HCT116 (cell line): ENCODE measurements at regions not wholly inside any gene's neighbourhood (a gene's known extent, or its start where the extent isn't known, plus 50 kb on each side); places are given as distances from the start of the nearest gene placed in this dataset.

ENCODE experiments used
- ATAC-seq: fragments of 200-7000 bp; cut with Tn5 transposase; 2 replicates; pipeline ENCODE4 v1.9.1; 2020; ENCODE audit warnings: mild to moderate bottlenecking, moderate library complexity
- BruUV-seq: library from RNA; stranded (reverse); fragments of 400-500 nt; replicated peaks from 2 replicates; lab custom pipeline; 2021; lab: Mats Ljungman, UMichigan
- CTCF ChIA-PET: fragments of 300-600 bp; sonication (Branson Sonifier 250); formaldehyde crosslinking; loops from one replicate; lab custom pipeline; 2021; ENCODE audit warnings: antibody characterized with exemption; lab: Charles Lee
- POLR2A ChIA-PET: fragments of 300-600, 350-600 bp; sonication (Branson Sonifier 250); formaldehyde crosslinking; loops from one replicate; lab custom pipeline; 2021; ENCODE audit warnings: antibody characterized with exemption; lab: Charles Lee
- RAD21 ChIA-PET, 2 experiments: fragments of 300-600 bp; sonication (Branson Sonifier 250); formaldehyde crosslinking; loops; one replicate each; lab custom pipeline; 2023; ENCODE audit warnings: low total read pairs in 2 of 2; ENCODE audit not compliant: uncharacterized antibody in 2 of 2, unreplicated experiment in 2 of 2, low non-redundant PET in 1 of 2; lab: Charles Lee
- DNase-seq: peaks from one replicate; pipeline ENCODE4 v3.0.0-alpha.2; 2010; ENCODE audit warnings: low read depth, low spot score
- H2AFZ ChIP-seq: fragments of 200-600 bp; shearing (Covaris generic), sonication (generic); 2 replicates; pipeline ENCODE4 v1.6.1; 2017; ENCODE audit warnings: low read depth, mixed run types, mixed read lengths, antibody characterized with exemption, low read length; ENCODE audit not compliant: poor library complexity, severe bottlenecking
- H3K27ac ChIP-seq: 2 replicates; pipeline ENCODE4 v1.5.1; 2012; ENCODE audit warnings: low read depth, low read length
- H3K27me3 ChIP-seq: fragments of 200-600 bp; sonication (generic); 2 replicates; pipeline ENCODE4 v1.6.1; 2016; ENCODE audit warnings: mixed run types, low read length, mixed read lengths; ENCODE audit not compliant: insufficient read depth
- H3K36me3 ChIP-seq, 2 experiments: fragments of 200-500 bp in 1 of 2; fragments of 200-600 bp in 1 of 2; sonication (Bioruptor generic) in 1 of 2; sonication (generic) in 1 of 2; 2 replicates each; pipeline versions ENCODE4 v1.5.1 to v1.6.1; 2014 to 2016; ENCODE audit warnings: low read length in 2 of 2, inconsistent platforms in 1 of 2, mixed read lengths in 1 of 2, mixed run types in 1 of 2; ENCODE audit not compliant: insufficient read depth in 2 of 2, control insufficient read depth in 1 of 2
- H3K4me1 ChIP-seq, 2 experiments: fragments of 200-600 bp in 1 of 2; sonication (generic) in 1 of 2; 2 replicates each; pipeline versions ENCODE4 v1.5.1 to v1.6.1; 2012 to 2017; ENCODE audit warnings: low read length in 2 of 2, inconsistent platforms in 1 of 2, mild to moderate bottlenecking in 1 of 2, mixed read lengths in 1 of 2, mixed run types in 1 of 2, moderate library complexity in 1 of 2; ENCODE audit not compliant: insufficient read depth in 2 of 2, control insufficient read depth in 1 of 2
- H3K4me2 ChIP-seq: fragments of 200-600 bp; sonication (generic); 2 replicates; pipeline ENCODE4 v1.6.1; 2017; ENCODE audit warnings: mixed run types, low read length, mixed read lengths
- H3K4me3 ChIP-seq, 2 experiments: fragments of 200-600 bp in 1 of 2; sonication (generic) in 1 of 2; replicated peaks in 1 of 2; 2 replicates each; pipeline ENCODE4 v1.5.1; 2011 to 2016; ENCODE audit warnings: low read length in 2 of 2, control low read depth in 1 of 2, low read depth in 1 of 2, mild to moderate bottlenecking in 1 of 2, mixed read lengths in 1 of 2, mixed run types in 1 of 2
- H3K79me2 ChIP-seq: fragments of 200-600 bp; sonication (generic); 2 replicates; pipeline ENCODE4 v1.6.1; 2017; ENCODE audit warnings: mild to moderate bottlenecking, mixed run types, low read length, moderate library complexity, mixed read lengths; ENCODE audit not compliant: insufficient read depth
- H3K9ac ChIP-seq: fragments of 200-600 bp; sonication (generic); 2 replicates; pipeline ENCODE4 v1.6.1; 2016; ENCODE audit warnings: low read length, mixed read lengths
- H3K9me2 ChIP-seq: fragments of 200-600 bp; sonication (generic), shearing (Covaris generic); 2 replicates; pipeline ENCODE4 v1.6.1; 2017; ENCODE audit warnings: mixed run types, mild to moderate bottlenecking, moderate library complexity; ENCODE audit not compliant: insufficient read depth
- H3K9me3 ChIP-seq, 2 experiments: fragments of 200-500 bp in 1 of 2; fragments of 200-600 bp in 1 of 2; sonication (Bioruptor generic) in 1 of 2; sonication (generic) in 1 of 2; 2 replicates each; pipeline ENCODE4 v1.6.1; 2014 to 2017; ENCODE audit warnings: low read length in 2 of 2, mixed read lengths in 2 of 2, inconsistent platforms in 1 of 2, low read depth in 1 of 2, mild to moderate bottlenecking in 1 of 2, mixed run types in 1 of 2, moderate library complexity in 1 of 2; ENCODE audit not compliant: control insufficient read depth in 1 of 2, insufficient read depth in 1 of 2
- H4K20me1 ChIP-seq: fragments of 200-600 bp; sonication (generic), shearing (Covaris generic); 2 replicates; pipeline ENCODE4 v1.6.1; 2017; ENCODE audit warnings: mixed run types, mild to moderate bottlenecking, moderate library complexity; ENCODE audit not compliant: insufficient read depth
- CEBPB ChIP-seq: IDR thresholded peaks from 2 replicates; pipeline ENCODE4 v1.6.1; 2012; ENCODE audit warnings: low read depth
- CTCF ChIP-seq, 3 experiments: fragments of 200-600 bp in 1 of 3; sonication (generic) in 1 of 3; IDR thresholded peaks in 2 of 3; conservative IDR thresholded peaks in 1 of 3; 2 replicates each; pipeline ENCODE4 v1.5.1; 2012 to 2017; ENCODE audit warnings: low read depth in 2 of 3, low read length in 2 of 3, antibody characterized with exemption in 1 of 3, borderline replicate concordance in 1 of 3, control low read depth in 1 of 3, mild to moderate bottlenecking in 1 of 3, mixed read lengths in 1 of 3, mixed run types in 1 of 3, moderate library complexity in 1 of 3; ENCODE audit not compliant: insufficient read depth in 1 of 3
- ELF1 ChIP-seq: IDR thresholded peaks from 2 replicates; pipeline ENCODE4 v1.6.1; 2012; ENCODE audit warnings: low read depth, borderline replicate concordance
- EZH2phosphoT487 ChIP-seq: fragments of 200-600 bp; IDR thresholded peaks from 2 replicates; pipeline ENCODE4 v1.6.1; 2018; ENCODE audit warnings: antibody characterized with exemption, borderline replicate concordance
- FOSL1 ChIP-seq: IDR thresholded peaks from 2 replicates; pipeline ENCODE4 v1.6.1; 2012; ENCODE audit warnings: low read depth
- JUND ChIP-seq: IDR thresholded peaks from 2 replicates; pipeline ENCODE4 v1.6.1; 2012
- MAX ChIP-seq: IDR thresholded peaks from 2 replicates; pipeline ENCODE4 v1.6.1; 2012
- POLR2A ChIP-seq: IDR thresholded peaks from 2 replicates; pipeline ENCODE4 v1.7.0; 2011; ENCODE audit warnings: borderline replicate concordance; ENCODE audit not compliant: insufficient read depth, insufficient read length; ENCODE audit errors: extremely low read depth
- POLR2AphosphoS5 ChIP-seq: IDR thresholded peaks from 2 replicates; pipeline ENCODE4 v1.6.1; 2011; ENCODE audit warnings: mild to moderate bottlenecking, low read depth, low read length, moderate library complexity
- RAD21 ChIP-seq: IDR thresholded peaks from 2 replicates; pipeline ENCODE4 v1.6.1; 2012; ENCODE audit warnings: low read depth, mild to moderate bottlenecking
- REST ChIP-seq: IDR thresholded peaks from 2 replicates; pipeline ENCODE4 v1.6.1; 2012; ENCODE audit warnings: low read depth
- SIN3A ChIP-seq: IDR thresholded peaks from 2 replicates; pipeline ENCODE4 v1.6.1; 2012; ENCODE audit warnings: low read depth
- SP1 ChIP-seq: IDR thresholded peaks from 2 replicates; pipeline ENCODE4 v1.6.1; 2012; ENCODE audit warnings: low read depth
- SRF ChIP-seq: IDR thresholded peaks from 2 replicates; pipeline ENCODE4 v1.6.1; 2012; ENCODE audit warnings: low read depth
- ZNF274 ChIP-seq: fragments of 200-500 bp; sonication (Bioruptor generic); IDR thresholded peaks from 2 replicates; pipeline ENCODE4 v1.6.1; 2014; ENCODE audit warnings: mild to moderate bottlenecking, low read depth, low read length, inconsistent platforms
- intact Hi-C: fragments of 100-400 bp; cut with micrococcal nuclease; formaldehyde crosslinking; loops from 2 replicates; pipeline ENCODE4 v1.10.0; 2022

- TF ChIP-seq CTCF (IDR thresholded peaks at IDR 0.05 in 2 of 3, conservative IDR thresholded peaks at IDR 0.05 in 1 of 3; ENCODE audit: borderline replicate concordance in 1 of 3, insufficient read depth in 1 of 3, low read depth in 2 of 3, low read length in 2 of 3): no peak
Observed at GRCh38 chr7:128148676-128149075, 92.4 kb upstream of the LEP start (continued).

GRCh38 chr7:128150223-128150865 lies 90.7 kb upstream of the LEP start:
- H3K9ac ChIP-seq: no peak overlapping the region
- no peak overlapping the region for H3K4me2 ChIP-seq
- RAD21 ChIA-PET: no interaction called here
- H3K4me3 ChIP-seq: no peak overlapping the region
- no peaks in the 10 kb centered on the region for H3K9me2 ChIP-seq
- H3K27me3 ChIP-seq: peaks cover 36% of the 10 kb centered on the region
- BruUV-seq: no TSS peak
- no peaks in the 10 kb centered on the region for H4K20me1 ChIP-seq
- POLR2A ChIA-PET: no interaction called here
- no peaks in the 10 kb centered on the region for H3K4me1 ChIP-seq
- H2AFZ ChIP-seq: no peak overlapping the region
- ATAC-seq: no peak
- no peaks in the 10 kb centered on the region for H3K79me2 ChIP-seq
- intact Hi-C loops: no loop called here
- H3K27ac ChIP-seq: no peak overlapping the region
- no peaks in the 10 kb centered on the region for H3K9me3 ChIP-seq
- DNase-seq: no peak
- CTCF ChIA-PET: no interaction called here
- no peak for TF ChIP-seq ELF1
- no peak for TF ChIP-seq POLR2A
- no peak for TF ChIP-seq EZH2phosphoT487
- TF ChIP-seq FOSL1: no peak
- no peak for TF ChIP-seq SP1
- no peak for TF ChIP-seq ZNF274
- no peak for TF ChIP-seq POLR2AphosphoS5
- TF ChIP-seq SRF: no peak
- TF ChIP-seq JUND: no peak
- no peak for TF ChIP-seq CEBPB
- no peak for TF ChIP-seq SIN3A
- TF ChIP-seq RAD21: no peak
- TF ChIP-seq REST: no peak
- no peak for TF ChIP-seq MAX
- TF ChIP-seq, all 23 proteins: peak for 0
- H3K36me3 ChIP-seq: no peaks in the 10 kb centered on the region
